HEK293 (cell line): ENCODE measurements at regions not wholly inside any gene's neighbourhood (a gene's known extent, or its start where the extent isn't known, plus 50 kb on each side); places are given as distances from the start of the nearest gene placed in this dataset.
A peak's percentile ranks its signal among the peaks of the same experiment; 100 is the strongest.

Source experiments
- CTCF ChIA-PET: fragments of 350-600 bp; formaldehyde crosslinking; extraction: SDS; loops from one replicate; lab custom pipeline; 2021; ENCODE audit warnings: antibody characterized with exemption; lab: Yijun Ruan, JAX
- POLR2A ChIA-PET: fragments of 300-600 bp; formaldehyde crosslinking; extraction: SDS; loops from one replicate; lab custom pipeline; 2020; ENCODE audit warnings: antibody characterized with exemption, inconsistent platforms; lab: Yijun Ruan, JAX
- H3K27ac ChIP-seq: fragments of 200-500 bp; sonication (Bioruptor generic); 2 replicates; pipeline ENCODE4 v1.5.1; 2014; ENCODE audit warnings: low read depth, low read length, control low read depth, inconsistent platforms; ENCODE audit errors: extremely low read depth
- H3K36me3 ChIP-seq, 2 experiments: fragments of 200-500 bp in 1 of 2; sonication (Bioruptor generic) in 1 of 2; 1 replicate in 1 of 2; 2 replicates in 1 of 2; pipeline ENCODE4 v1.5.1; 2014 to 2017; ENCODE audit warnings: inconsistent platforms in 2 of 2, low read length in 2 of 2; ENCODE audit not compliant: control insufficient read depth in 2 of 2, insufficient read depth in 1 of 2
- H3K4me1 ChIP-seq: fragments of 200-500 bp; sonication (Bioruptor generic); 2 replicates; pipeline ENCODE4 v1.5.1; 2014; ENCODE audit warnings: mild to moderate bottlenecking, low read length, inconsistent platforms; ENCODE audit not compliant: control insufficient read depth, insufficient read depth
- H3K4me3 ChIP-seq: 2 replicates; pipeline ENCODE4 v1.5.1; 2011; ENCODE audit warnings: low read depth, mild to moderate bottlenecking, control low read depth, low read length, moderate library complexity
- H3K9me3 ChIP-seq: fragments of 200-500 bp; sonication (Bioruptor generic); 2 replicates; pipeline ENCODE4 v1.5.1; 2014; ENCODE audit warnings: low read depth, low read length, inconsistent platforms; ENCODE audit not compliant: control insufficient read depth, insufficient read depth
- KLF10 ChIP-seq: fragments of 450-650 bp; IDR thresholded peaks from 2 replicates; pipeline ENCODE4 v1.5.1; 2018; ENCODE audit warnings: missing biosample characterization, mild to moderate bottlenecking, missing genetic modification characterization
- KLF8 ChIP-seq: fragments of 450-650 bp; formaldehyde crosslinking; IDR thresholded peaks from 2 replicates; pipeline ENCODE4 v1.5.1; 2016; ENCODE audit warnings: missing biosample characterization, missing genetic modification characterization
- KLF9 ChIP-seq: fragments of 450-650 bp; formaldehyde crosslinking; IDR thresholded peaks from 2 replicates; pipeline ENCODE4 v1.5.1; 2016; ENCODE audit warnings: missing biosample characterization, missing genetic modification characterization, low read depth
- SETDB1 ChIP-seq: IDR thresholded peaks from one replicate; pipeline ENCODE4 v1.6.1; 2017; ENCODE audit warnings: mild to moderate bottlenecking, low read length, moderate library complexity, mixed read lengths; ENCODE audit not compliant: insufficient read length
- ZBTB17 ChIP-seq: fragments of 450-650 bp; formaldehyde crosslinking; IDR thresholded peaks from 2 replicates; pipeline ENCODE4 v1.5.1; 2016; ENCODE audit warnings: missing biosample characterization, missing genetic modification characterization
- ZBTB20 ChIP-seq: fragments of 450-650 bp; formaldehyde crosslinking; IDR thresholded peaks from 2 replicates; pipeline ENCODE4 v1.5.1; 2016; ENCODE audit warnings: missing biosample characterization, missing genetic modification characterization
- ZNF121 ChIP-seq: fragments of 450-650 bp; formaldehyde crosslinking; IDR thresholded peaks from 2 replicates; pipeline ENCODE4 v1.5.1; 2016; ENCODE audit warnings: missing biosample characterization, missing genetic modification characterization
- ZNF132 ChIP-seq: fragments of 450-650 bp; formaldehyde crosslinking; IDR thresholded peaks from 2 replicates; pipeline ENCODE4 v1.5.1; 2017; ENCODE audit warnings: missing biosample characterization, missing genetic modification characterization, borderline replicate concordance
- ZNF16 ChIP-seq: fragments of 450-650 bp; formaldehyde crosslinking; IDR thresholded peaks from 2 replicates; pipeline ENCODE4 v1.5.1; 2016; ENCODE audit warnings: low read depth, missing biosample characterization, missing genetic modification characterization
- ZNF19 ChIP-seq: fragments of 450-650 bp; formaldehyde crosslinking; IDR thresholded peaks from 2 replicates; pipeline ENCODE4; 2016; ENCODE audit warnings: missing biosample characterization, missing genetic modification characterization, low read depth
- ZNF2 ChIP-seq: fragments of 450-650 bp; formaldehyde crosslinking; IDR thresholded peaks from 2 replicates; pipeline ENCODE4 v1.5.1; 2016; ENCODE audit warnings: missing biosample characterization, missing genetic modification characterization
- ZNF239 ChIP-seq: fragments of 450-650 bp; formaldehyde crosslinking; IDR thresholded peaks from 2 replicates; pipeline ENCODE4 v1.5.1; 2016; ENCODE audit warnings: missing biosample characterization, missing genetic modification characterization
- ZNF335 ChIP-seq: fragments of 450-650 bp; formaldehyde crosslinking; conservative IDR thresholded peaks from 2 replicates; pipeline ENCODE4 v1.5.1; 2016; ENCODE audit warnings: missing biosample characterization, missing genetic modification characterization
- ZNF341 ChIP-seq: fragments of 450-650 bp; formaldehyde crosslinking; IDR thresholded peaks from 2 replicates; pipeline ENCODE4; 2016; ENCODE audit warnings: low read depth, missing biosample characterization, missing genetic modification characterization
- ZNF426 ChIP-seq: fragments of 450-650 bp; formaldehyde crosslinking; IDR thresholded peaks from 2 replicates; pipeline ENCODE4 v1.5.1; 2017; ENCODE audit warnings: missing biosample characterization, missing genetic modification characterization, mild to moderate bottlenecking, inconsistent platforms, moderate library complexity
- ZNF501 ChIP-seq: fragments of 450-650 bp; formaldehyde crosslinking; IDR thresholded peaks from 2 replicates; pipeline ENCODE4 v1.5.1; 2016; ENCODE audit warnings: missing biosample characterization, missing genetic modification characterization
- ZNF624 ChIP-seq: fragments of 450-650 bp; formaldehyde crosslinking; IDR thresholded peaks from 2 replicates; pipeline ENCODE4 v1.5.1; 2017; ENCODE audit warnings: missing biosample characterization, missing genetic modification characterization
- ZNF791 ChIP-seq: fragments of 450-650 bp; formaldehyde crosslinking; IDR thresholded peaks from 2 replicates; pipeline ENCODE4 v1.5.1; 2016; ENCODE audit warnings: missing biosample characterization, missing genetic modification characterization
- ZSCAN30 ChIP-seq: fragments of 450-650 bp; IDR thresholded peaks from 2 replicates; pipeline ENCODE4 v1.5.1; 2018; ENCODE audit warnings: missing biosample characterization, mild to moderate bottlenecking, missing genetic modification characterization, moderate library complexity
- ZXDB ChIP-seq: fragments of 450-650 bp; formaldehyde crosslinking; IDR thresholded peaks from 2 replicates; pipeline ENCODE4 v1.5.1; 2016; ENCODE audit warnings: missing biosample characterization, missing genetic modification characterization
- TF ChIP-seq, protein P1 (sequence below): fragments of 450-650 bp; formaldehyde crosslinking; IDR thresholded peaks from 2 replicates; pipeline ENCODE4 v1.5.1; 2016; ENCODE audit warnings: missing biosample characterization, missing genetic modification characterization
- TF ChIP-seq, protein P2 (sequence below): fragments of 450-650 bp; formaldehyde crosslinking; IDR thresholded peaks from 2 replicates; pipeline ENCODE4 v1.5.1; 2017; ENCODE audit warnings: missing biosample characterization, mild to moderate bottlenecking, missing genetic modification characterization, moderate library complexity
- TF ChIP-seq, protein P3 (sequence below): fragments of 450-650 bp; formaldehyde crosslinking; IDR thresholded peaks from 2 replicates; pipeline ENCODE4 v1.5.1; 2016; ENCODE audit warnings: missing biosample characterization, missing genetic modification characterization, borderline replicate concordance
- TF ChIP-seq, protein P4 (sequence below): fragments of 450-650 bp; formaldehyde crosslinking; IDR thresholded peaks from 2 replicates; pipeline ENCODE4; 2016; ENCODE audit warnings: missing biosample characterization, missing genetic modification characterization

DNA sequence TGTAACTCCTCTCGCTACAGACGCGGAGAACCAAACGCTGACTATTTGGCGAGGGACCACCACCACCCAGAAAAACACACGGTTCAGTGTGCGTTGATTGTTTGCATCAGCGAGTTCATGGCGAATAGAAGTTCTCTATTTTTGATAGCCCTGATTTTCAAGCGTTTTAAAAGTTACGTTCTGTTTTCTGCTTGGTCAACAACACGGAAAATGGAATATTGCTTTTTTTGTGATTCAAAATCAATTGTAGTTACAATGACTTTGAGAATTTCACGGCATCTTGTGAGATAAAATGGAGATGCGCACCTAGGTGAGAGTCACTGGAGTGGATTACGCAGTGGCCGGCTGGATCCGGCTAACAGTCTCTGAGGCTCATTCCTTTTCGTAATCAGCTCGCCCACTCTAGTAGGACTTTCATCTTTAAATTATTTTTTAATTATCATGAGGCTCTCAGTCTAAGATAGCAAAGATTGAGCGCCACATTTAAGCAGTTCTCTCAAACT is 54.8 kb downstream of the CCDC54 start:
- ChIA-PET POLR2A (interaction anchor here (1.6 to 2.1 kb wide), 2 partner anchors 11 to 92 kb away, joined by 6 to 7 read pairs; no protein-coding TSS in a partner anchor), CTCF (interaction anchor here (0.7 to 1.1 kb wide), 2 partner anchors 11 to 371 kb away, joined by 3 read pairs; no protein-coding TSS in a partner anchor)
- Histone ChIP-seq H3K9me3 (no peaks in the 10 kb centered on the region), H3K36me3 (no peaks in the 10 kb centered on the region), H3K4me3 (peak overlapping the region; percentile 63), H3K27ac (peak overlapping the region; percentile 94), H3K4me1 (peaks cover 5% of the 10 kb centered on the region; the same call in 1 of the 2 replicates)
- peak; percentile 29 for TF ChIP-seq ZBTB17 (tag by site-specific recombination)
- TF ChIP-seq ZNF335, result peak; percentile 86
- no peak for TF ChIP-seq KLF10 (tag by site-specific recombination)
- TF ChIP-seq ZNF2 (tag by site-specific recombination), result peak; percentile 70; the same call in 1 of the 2 replicates
- no peak for TF ChIP-seq ZNF426
- TF ChIP-seq ZNF501, result 0 out of 2 replicates have a peak, but pooled peaks have one; percentile 15
- TF ChIP-seq ZNF791, result no peak
- TF ChIP-seq ZNF624 (tag by site-specific recombination), result no peak
- TF ChIP-seq ZBTB20, result peak; percentile 2; the same call in 1 of the 2 replicates
- TF ChIP-seq, protein P1, sequence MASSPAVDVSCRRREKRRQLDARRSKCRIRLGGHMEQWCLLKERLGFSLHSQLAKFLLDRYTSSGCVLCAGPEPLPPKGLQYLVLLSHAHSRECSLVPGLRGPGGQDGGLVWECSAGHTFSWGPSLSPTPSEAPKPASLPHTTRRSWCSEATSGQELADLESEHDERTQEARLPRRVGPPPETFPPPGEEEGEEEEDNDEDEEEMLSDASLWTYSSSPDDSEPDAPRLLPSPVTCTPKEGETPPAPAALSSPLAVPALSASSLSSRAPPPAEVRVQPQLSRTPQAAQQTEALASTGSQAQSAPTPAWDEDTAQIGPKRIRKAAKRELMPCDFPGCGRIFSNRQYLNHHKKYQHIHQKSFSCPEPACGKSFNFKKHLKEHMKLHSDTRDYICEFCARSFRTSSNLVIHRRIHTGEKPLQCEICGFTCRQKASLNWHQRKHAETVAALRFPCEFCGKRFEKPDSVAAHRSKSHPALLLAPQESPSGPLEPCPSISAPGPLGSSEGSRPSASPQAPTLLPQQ (tag by site-specific recombination), result 0 out of 2 replicates have a peak, but pooled peaks have one; percentile 2
- no peak for TF ChIP-seq KLF8
- TF ChIP-seq ZNF341 (tag by site-specific recombination), result 0 out of 2 replicates have a peak, but pooled peaks have one; percentile 34

DNA sequence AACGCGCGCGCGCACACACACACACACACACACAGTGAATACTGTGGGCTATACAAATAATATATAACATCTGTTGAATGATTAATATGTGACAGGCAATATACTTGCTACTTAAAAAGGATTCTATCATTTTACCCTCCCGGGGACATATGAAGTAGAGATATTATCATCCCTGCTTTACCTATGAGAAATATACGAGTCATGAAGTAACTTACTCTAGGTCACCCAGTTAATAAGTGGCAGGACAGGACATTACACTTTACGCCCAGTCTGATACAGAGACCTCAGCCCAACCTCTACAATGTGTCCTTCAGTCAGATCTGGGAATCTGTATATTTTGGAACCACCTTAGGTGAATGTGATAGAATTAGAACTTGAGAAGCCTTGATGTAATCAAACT is 55.4 kb downstream of the CCDC54 start:
- H3K4me3 ChIP-seq, result no peak overlapping the region
- TF ChIP-seq ZXDB (tag by site-specific recombination), result no peak
- peak; percentile 66 for TF ChIP-seq ZBTB20
- TF ChIP-seq, protein P2, sequence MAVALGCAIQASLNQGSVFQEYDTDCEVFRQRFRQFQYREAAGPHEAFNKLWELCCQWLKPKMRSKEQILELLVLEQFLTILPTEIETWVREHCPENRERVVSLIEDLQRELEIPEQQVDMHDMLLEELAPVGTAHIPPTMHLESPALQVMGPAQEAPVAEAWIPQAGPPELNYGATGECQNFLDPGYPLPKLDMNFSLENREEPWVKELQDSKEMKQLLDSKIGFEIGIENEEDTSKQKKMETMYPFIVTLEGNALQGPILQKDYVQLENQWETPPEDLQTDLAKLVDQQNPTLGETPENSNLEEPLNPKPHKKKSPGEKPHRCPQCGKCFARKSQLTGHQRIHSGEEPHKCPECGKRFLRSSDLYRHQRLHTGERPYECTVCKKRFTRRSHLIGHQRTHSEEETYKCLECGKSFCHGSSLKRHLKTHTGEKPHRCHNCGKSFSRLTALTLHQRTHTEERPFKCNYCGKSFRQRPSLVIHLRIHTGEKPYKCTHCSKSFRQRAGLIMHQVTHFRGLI (tag by site-specific recombination), result peak; percentile 48; the same call in 1 of the 2 replicates
- H3K4me1 ChIP-seq, result peaks cover 5% of the 10 kb centered on the region; the same call in 1 of the 2 replicates
- no peaks in the 10 kb centered on the region for H3K36me3 ChIP-seq
- no peak overlapping the region for H3K27ac ChIP-seq
- POLR2A ChIA-PET, result interaction anchor here (2.1 kb wide), 1 partner anchor 92 kb away, joined by 7 read pairs; no protein-coding TSS in a partner anchor
- H3K9me3 ChIP-seq, result no peaks in the 10 kb centered on the region
- CTCF ChIA-PET, result interaction anchor here (1.1 kb wide), 1 partner anchor 12 kb away, joined by 3 read pairs; no protein-coding TSS in a partner anchor

DNA sequence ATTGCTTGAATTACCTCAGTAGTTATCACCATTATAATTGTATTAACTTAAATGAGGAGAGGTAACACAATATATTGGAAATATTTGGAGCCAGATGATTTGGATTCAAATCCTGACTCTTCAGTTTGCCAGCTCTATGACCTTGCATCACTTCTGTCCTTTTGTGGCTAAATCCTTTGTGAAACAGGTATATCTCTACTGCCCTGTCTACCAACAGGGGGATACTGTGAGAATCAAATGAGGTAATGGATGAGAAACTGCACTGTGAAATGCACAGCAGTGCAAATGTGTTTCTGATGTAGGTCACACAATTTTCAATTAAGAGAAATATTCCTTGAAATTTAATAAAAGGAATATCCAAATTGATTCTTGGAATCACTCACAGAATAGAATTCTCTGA is 58.8 kb downstream of the CCDC54 start:
- CTCF ChIA-PET, result interaction anchor here (0.7 kb wide), 1 partner anchor 317 kb away, joined by 4 read pairs; no protein-coding TSS in a partner anchor
- no peaks in the 10 kb centered on the region for H3K36me3 ChIP-seq
- H3K4me1 ChIP-seq, result peaks cover 5% of the 10 kb centered on the region; the same call in 1 of the 2 replicates
- H3K4me3 ChIP-seq, result no peak overlapping the region
- H3K9me3 ChIP-seq, result no peaks in the 10 kb centered on the region
- POLR2A ChIA-PET, result no interaction called here
- H3K27ac ChIP-seq, result no peak overlapping the region
- TF ChIP-seq KLF9 (tag by site-specific recombination) (no peak), ZNF121 (no peak), ZNF132 (tag by site-specific recombination) (no peak), ZSCAN30 (tag by site-specific recombination) (no peak), ZNF19 (tag by site-specific recombination) (no peak), ZNF16 (tag by site-specific recombination) (no peak), ZNF239 (tag by site-specific recombination) (no peak), SETDB1 (no peak)
- TF ChIP-seq, protein P3, sequence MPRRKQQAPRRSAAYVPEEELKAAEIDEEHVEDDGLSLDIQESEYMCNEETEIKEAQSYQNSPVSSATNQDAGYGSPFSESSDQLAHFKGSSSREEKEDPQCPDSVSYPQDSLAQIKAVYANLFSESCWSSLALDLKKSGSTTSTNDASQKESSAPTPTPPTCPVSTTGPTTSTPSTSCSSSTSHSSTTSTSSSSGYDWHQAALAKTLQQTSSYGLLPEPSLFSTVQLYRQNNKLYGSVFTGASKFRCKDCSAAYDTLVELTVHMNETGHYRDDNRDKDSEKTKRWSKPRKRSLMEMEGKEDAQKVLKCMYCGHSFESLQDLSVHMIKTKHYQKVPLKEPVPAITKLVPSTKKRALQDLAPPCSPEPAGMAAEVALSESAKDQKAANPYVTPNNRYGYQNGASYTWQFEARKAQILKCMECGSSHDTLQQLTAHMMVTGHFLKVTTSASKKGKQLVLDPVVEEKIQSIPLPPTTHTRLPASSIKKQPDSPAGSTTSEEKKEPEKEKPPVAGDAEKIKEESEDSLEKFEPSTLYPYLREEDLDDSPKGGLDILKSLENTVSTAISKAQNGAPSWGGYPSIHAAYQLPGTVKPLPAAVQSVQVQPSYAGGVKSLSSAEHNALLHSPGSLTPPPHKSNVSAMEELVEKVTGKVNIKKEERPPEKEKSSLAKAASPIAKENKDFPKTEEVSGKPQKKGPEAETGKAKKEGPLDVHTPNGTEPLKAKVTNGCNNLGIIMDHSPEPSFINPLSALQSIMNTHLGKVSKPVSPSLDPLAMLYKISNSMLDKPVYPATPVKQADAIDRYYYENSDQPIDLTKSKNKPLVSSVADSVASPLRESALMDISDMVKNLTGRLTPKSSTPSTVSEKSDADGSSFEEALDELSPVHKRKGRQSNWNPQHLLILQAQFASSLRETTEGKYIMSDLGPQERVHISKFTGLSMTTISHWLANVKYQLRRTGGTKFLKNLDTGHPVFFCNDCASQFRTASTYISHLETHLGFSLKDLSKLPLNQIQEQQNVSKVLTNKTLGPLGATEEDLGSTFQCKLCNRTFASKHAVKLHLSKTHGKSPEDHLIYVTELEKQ (tag by site-specific recombination), result no peak
- TF ChIP-seq, protein P4, sequence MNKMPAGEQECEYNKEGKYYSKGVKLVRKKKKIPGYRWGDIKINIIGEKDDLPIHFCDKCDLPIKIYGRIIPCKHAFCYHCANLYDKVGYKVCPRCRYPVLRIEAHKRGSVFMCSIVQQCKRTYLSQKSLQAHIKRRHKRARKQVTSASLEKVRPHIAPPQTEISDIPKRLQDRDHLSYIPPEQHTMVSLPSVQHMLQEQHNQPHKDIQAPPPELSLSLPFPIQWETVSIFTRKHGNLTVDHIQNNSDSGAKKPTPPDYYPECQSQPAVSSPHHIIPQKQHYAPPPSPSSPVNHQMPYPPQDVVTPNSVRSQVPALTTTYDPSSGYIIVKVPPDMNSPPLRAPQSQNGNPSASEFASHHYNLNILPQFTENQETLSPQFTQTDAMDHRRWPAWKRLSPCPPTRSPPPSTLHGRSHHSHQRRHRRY (tag by site-specific recombination), result no peak
